Prostate gland (tissue), 2 donors: ENCODE measurements at regions not wholly inside any gene's neighbourhood (a gene's known extent, or its start where the extent isn't known, plus 50 kb on each side); places are given as distances from the start of the nearest gene placed in this dataset.
"Not testable (repeated sequence)": the region's sequence is repeated elsewhere in the genome, so short reads cannot be mapped to it uniquely, and the experiment has no call there.

Experiments
- DNase-seq: peaks from one replicate; pipeline ENCODE4 v3.0.0-alpha.2; 2019; ENCODE audit warnings: low spot score
- H3K27ac ChIP-seq, 2 donors: fragments of 200-600 bp; sonication (generic); 2 replicates each; pipeline ENCODE4 v1.5.1; 2017 to 2019
- H3K27me3 ChIP-seq: fragments of 200-600 bp; sonication (generic); replicated peaks from 2 replicates; pipeline ENCODE4 v1.5.1; 2019; ENCODE audit not compliant: insufficient read depth
- H3K36me3 ChIP-seq, 2 donors: fragments of 200-600 bp; sonication (generic); 1 replicate in 1 of 2; 2 replicates in 1 of 2; pipeline versions ENCODE4 v1.5.1 to v1.8.1; 2017 to 2019
- H3K4me1 ChIP-seq: fragments of 200-600 bp; sonication (generic); replicated peaks from 2 replicates; pipeline ENCODE4 v1.5.1; 2019
- H3K4me3 ChIP-seq, 2 donors: fragments of 200-600 bp; sonication (generic); 2 replicates each; pipeline ENCODE4 v1.5.1; 2017 to 2019
- H3K9me3 ChIP-seq: fragments of 200-600 bp; sonication (generic); 2 replicates; pipeline ENCODE4 v1.5.1; 2017
- CTCF ChIP-seq, 4 experiments: fragments of 200-600 bp in 2 of 4; fragments of 450-650 bp in 2 of 4; sonication (generic) in 2 of 4; IDR thresholded peaks; 1 replicate in 3 of 4; 2 replicates in 1 of 4; pipeline ENCODE4 v1.5.1; 2016 to 2019; ENCODE audit warnings: antibody characterized with exemption in 4 of 4, mild to moderate bottlenecking in 2 of 4, moderate library complexity in 2 of 4
- POLR2A ChIP-seq: fragments of 450-650 bp; IDR thresholded peaks from one replicate; pipeline ENCODE4 v1.6.1; 2016; ENCODE audit warnings: antibody characterized with exemption, mild to moderate bottlenecking
- POLR2AphosphoS5 ChIP-seq: sonication (generic); formaldehyde crosslinking; IDR thresholded peaks from one replicate; pipeline ENCODE4 v1.6.1; 2017; ENCODE audit warnings: antibody characterized with exemption
- WGBS: methylation state at CpG from one replicate; pipeline ENCODE4 v1.1.5; 2018; 5-methylcytosine and 5-hydroxymethylcytosine counted together
- intact Hi-C: fragments of 100-400 bp; cut with DNase I; formaldehyde crosslinking; loops from one replicate; pipeline ENCODE4 v1.14.2; 2022

- TF ChIP-seq CTCF (IDR thresholded peaks at IDR 0.05) (no peak), POLR2AphosphoS5 (no peak), POLR2A (no peak)
- Histone ChIP-seq H3K27ac (no peak overlapping the region), H3K4me1 (peaks cover 6% of the 10 kb centered on the region), H3K4me3 (no peak overlapping the region), H3K36me3 (no peaks in the 10 kb centered on the region), H3K27me3 (no peaks in the 10 kb centered on the region), H3K9me3 (no peaks in the 10 kb centered on the region)
- no peak for DNase-seq
- 63% methylated on average over 2 of the region's 2 CpGs for WGBS
- intact Hi-C loops, result loop anchor here (5.0 kb wide), 1 partner anchor 114 kb away; the partner anchor contains the start of gene FEM1C
These were observed 116.3 kb downstream of the FEM1C start for GRCh38 chr5:115428248-115428647.

- Histone ChIP-seq H3K36me3 (no peaks in the 10 kb centered on the region), H3K4me1 (peaks cover 6% of the 10 kb centered on the region), H3K27me3 (no peaks in the 10 kb centered on the region), H3K4me3 (no peak overlapping the region), H3K9me3 (no peaks in the 10 kb centered on the region), H3K27ac (no peak overlapping the region)
- intact Hi-C loops, result no loop called here
- 93% methylated on average over 3 of the region's 3 CpGs for WGBS
- TF ChIP-seq POLR2A, result no peak
- TF ChIP-seq CTCF (IDR thresholded peaks at IDR 0.05), result no peak
- no peak for TF ChIP-seq POLR2AphosphoS5
- DNase-seq, result no peak
These were observed 120.1 kb downstream of the FEM1C start for GRCh38 chr5:115424446-115424845.

- H3K27ac ChIP-seq, result no peak overlapping the region
- H3K9me3 ChIP-seq, result no peaks in the 10 kb centered on the region
- no peak for TF ChIP-seq CTCF (IDR thresholded peaks at IDR 0.05)
- no peak for TF ChIP-seq POLR2A
- TF ChIP-seq POLR2AphosphoS5, result no peak
- H3K27me3 ChIP-seq, result no peaks in the 10 kb centered on the region
- no peaks in the 10 kb centered on the region for H3K36me3 ChIP-seq
- peaks cover 4% of the 10 kb centered on the region for H3K4me1 ChIP-seq
- intact Hi-C loops, result no loop called here
- H3K4me3 ChIP-seq, result no peak overlapping the region
- WGBS, result 76% methylated on average over 5 of the region's 5 CpGs
- no peak for DNase-seq
These were observed 120.5 kb downstream of the FEM1C start for GRCh38 chr5:115424030-115424429.

GRCh38 chr5:115423541-115423940 lies 121.0 kb downstream of the FEM1C start:
- DNase-seq, result no peak
- no peaks in the 10 kb centered on the region for H3K27me3 ChIP-seq
- no peak overlapping the region for H3K4me3 ChIP-seq
- WGBS, result 35% methylated on average over 5 of the region's 5 CpGs
- no peaks in the 10 kb centered on the region for H3K36me3 ChIP-seq
- H3K9me3 ChIP-seq, result no peaks in the 10 kb centered on the region
- peak overlapping the region in 1 of 2 donors; percentile 7 for H3K27ac ChIP-seq
- intact Hi-C loops, result no loop called here
- no peaks in the 10 kb centered on the region for H3K4me1 ChIP-seq
- TF ChIP-seq POLR2A, result no peak
- no peak for TF ChIP-seq CTCF (IDR thresholded peaks at IDR 0.05)
- peak; percentile 26 for TF ChIP-seq POLR2AphosphoS5

GRCh38 chr5:115423051-115423450 lies 121.5 kb downstream of the FEM1C start:
- intact Hi-C loops, result no loop called here
- 93% methylated on average over 1 of the region's 1 CpG for WGBS
- H3K9me3 ChIP-seq, result no peaks in the 10 kb centered on the region
- no peak for TF ChIP-seq POLR2AphosphoS5
- TF ChIP-seq POLR2A, result no peak
- TF ChIP-seq CTCF (IDR thresholded peaks at IDR 0.05), result no peak
- no peaks in the 10 kb centered on the region for H3K4me1 ChIP-seq
- H3K36me3 ChIP-seq, result no peaks in the 10 kb centered on the region
- H3K27me3 ChIP-seq, result no peaks in the 10 kb centered on the region
- no peak for DNase-seq
- no peak overlapping the region for H3K4me3 ChIP-seq
- H3K27ac ChIP-seq, result peak overlapping the region in 1 of 2 donors; percentile 7

GRCh38 chr5:115420812-115421211 lies 123.8 kb downstream of the FEM1C start:
- H3K9me3 ChIP-seq, H3K4me1 ChIP-seq, H3K4me3 ChIP-seq, H3K27ac ChIP-seq, intact Hi-C loops, DNase-seq, H3K36me3 ChIP-seq, H3K27me3 ChIP-seq: not testable (repeated sequence)
- whole genome bisulfite sequencing, result no CpG with 5 or more reads among the region's 3 CpGs
